HepG2 (cell line): ENCODE measurements at regions not wholly inside any gene's neighbourhood (a gene's known extent, or its start where the extent isn't known, plus 50 kb on each side); places are given as distances from the start of the nearest gene placed in this dataset.

Experiments
- EP300 ChIP-seq, 3 experiments: sonication (generic) in 1 of 3; formaldehyde crosslinking in 1 of 3; IDR thresholded peaks; 2 replicates each; pipeline versions ENCODE4 v1.5.1 to v1.6.1; 2011 to 2020; ENCODE audit warnings: low read depth in 2 of 3, low read length in 2 of 3, borderline replicate concordance in 1 of 3, improper control_type of control experiment in 1 of 3, mild to moderate bottlenecking in 1 of 3, missing genetic modification reagents in 1 of 3, moderate library complexity in 1 of 3
- KDM5B ChIP-seq: sonication (generic); formaldehyde crosslinking; IDR thresholded peaks from 2 replicates; pipeline ENCODE4 v1.4.0; 2020; ENCODE audit warnings: missing genetic modification reagents, mild to moderate bottlenecking, borderline replicate concordance
- MXD1 ChIP-seq: sonication (generic); formaldehyde crosslinking; IDR thresholded peaks from 2 replicates; pipeline ENCODE4 v1.4.0; 2020; ENCODE audit warnings: mild to moderate bottlenecking, missing genetic modification reagents
- PHF21A ChIP-seq: sonication (generic); formaldehyde crosslinking; IDR thresholded peaks from 2 replicates; pipeline ENCODE4 v1.5.0; 2020; ENCODE audit warnings: mild to moderate bottlenecking, missing genetic modification reagents
- RARA ChIP-seq: IDR thresholded peaks from 2 replicates; pipeline ENCODE4 v1.6.1; 2016; ENCODE audit warnings: missing genetic modification reagents, missing compliant biosample characterization
- SOX6 ChIP-seq, 2 experiments: fragments of 450-650 bp in 1 of 2; sonication (generic) in 1 of 2; formaldehyde crosslinking in 1 of 2; IDR thresholded peaks; 2 replicates each; pipeline versions ENCODE4 v1.4.0 to v1.6.1; 2017 to 2020; ENCODE audit warnings: antibody characterized with exemption in 1 of 2, mild to moderate bottlenecking in 1 of 2, missing genetic modification reagents in 1 of 2
- ZNF142 ChIP-seq: sonication (generic); formaldehyde crosslinking; IDR thresholded peaks from 2 replicates; pipeline ENCODE4 v1.4.0; 2020; ENCODE audit warnings: missing genetic modification reagents

- no peak for TF ChIP-seq MXD1
- peak; percentile 45 for TF ChIP-seq RARA (CRISPR knock-in tag)
- no peak for TF ChIP-seq SOX6 (IDR thresholded peaks at IDR 0.05)
- no peak for TF ChIP-seq SOX6 (CRISPR knock-in tag; IDR thresholded peaks at IDR 0.05)
- TF ChIP-seq EP300 (IDR thresholded peaks at IDR 0.05; ENCODE audit: low read depth in 2 of 2, low read length in 2 of 2) = peak in 1 of 2 experiments; percentile 35; a peak in 1 of 4 replicates
- TF ChIP-seq EP300 (CRISPR knock-in tag; IDR thresholded peaks at IDR 0.05; ENCODE audit: borderline replicate concordance) = no peak
- TF ChIP-seq PHF21A (CRISPR knock-in tag) = peak; percentile 33; the same call in 1 of the 2 replicates
- peak; percentile 42; the same call in 1 of the 2 replicates for TF ChIP-seq ZNF142 (CRISPR knock-in tag)
- no peak for TF ChIP-seq KDM5B
Measured at GRCh38 chr20:52025938-52026337, 165.6 kb downstream of the ZFP64 start (continued).
